ENCODE measurements at regions not wholly inside any gene's neighbourhood (a gene's known extent, or its start where the extent isn't known, plus 50 kb on each side); places are given as distances from the start of the nearest gene placed in this dataset.

DNA sequence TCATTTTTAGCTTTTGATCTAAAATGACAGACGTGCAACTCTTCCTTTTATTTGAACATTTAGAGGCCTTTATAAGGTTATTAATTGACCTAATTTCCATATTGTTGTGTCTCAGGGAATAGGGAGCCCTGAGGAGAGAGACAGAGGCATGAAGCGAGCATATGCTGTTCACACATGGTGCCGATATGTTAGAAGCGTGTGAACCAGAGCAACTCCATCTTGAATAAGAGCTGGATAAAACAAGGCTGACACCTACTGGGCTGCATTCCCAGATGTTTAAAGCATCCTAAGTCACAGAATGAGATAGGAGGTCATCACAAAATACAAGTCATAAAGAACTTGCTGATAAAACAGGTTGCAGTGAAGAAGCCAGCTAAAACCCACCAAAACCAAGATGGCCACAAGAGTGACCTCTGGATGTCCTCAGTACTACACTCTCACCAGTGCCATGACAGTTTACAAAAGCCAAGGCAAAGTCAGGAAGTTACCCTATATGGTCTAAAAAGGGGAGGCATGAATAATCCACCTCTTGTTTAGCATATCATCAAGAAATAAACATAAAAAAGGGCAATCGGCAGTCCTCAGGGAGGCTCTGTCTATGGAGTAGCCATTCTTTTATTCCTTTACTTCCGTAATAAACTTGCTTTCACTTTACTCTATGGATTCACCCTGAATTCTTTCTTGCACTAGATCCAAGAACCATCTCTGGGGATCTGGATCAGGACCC is 80.1 kb downstream of the SEC61G start:
- Histone ChIP-seq H3F3A (ENCODE audit: insufficient read depth) (no peaks in the 10 kb centered on the region), H2AFZ (no peak overlapping the region), H3K9me2 (ENCODE audit: insufficient read depth) (no peaks in the 10 kb centered on the region), H3K27ac (no peak overlapping the region), H3K9me3 (ENCODE audit: low read depth) (no peaks in the 10 kb centered on the region), H3K4me3 (no peak overlapping the region), H3K4me2 (ENCODE audit: unreplicated experiment) (no peak overlapping the region), H3K27me3 (replicated peaks; ENCODE audit: insufficient read depth) (peaks cover 23% of the 10 kb centered on the region; the same call in 1 of the 2 replicates), H3K9ac (no peak overlapping the region), H4K20me1 (ENCODE audit: insufficient read depth) (no peaks in the 10 kb centered on the region), H3K4me1 (ENCODE audit: insufficient read depth) (no peaks in the 10 kb centered on the region), H3K36me3 (ENCODE audit: low read depth) (no peaks in the 10 kb centered on the region), H3K79me2 (ENCODE audit: insufficient read depth) (no peaks in the 10 kb centered on the region)
- TF ChIP-seq EZH2phosphoT487 (IDR thresholded peaks at IDR 0.05; ENCODE audit: insufficient read depth, low read depth) = no peak
- TF ChIP-seq EZH2 (IDR thresholded peaks at IDR 0.05; ENCODE audit: insufficient read depth, poor library complexity, severe bottlenecking) = no peak
- WGBS, 2 experiments (ENCODE audit: low coverage in 1 of 2, low lambda C conversion rate in 2 of 2, missing lambda C conversion rate in 2 of 2) = 23 to 27% methylated on average over 6 of the region's 6 CpGs
- in situ Hi-C loops (cut with MboI) = no loop called here
- no peak for DNase-seq

DNA sequence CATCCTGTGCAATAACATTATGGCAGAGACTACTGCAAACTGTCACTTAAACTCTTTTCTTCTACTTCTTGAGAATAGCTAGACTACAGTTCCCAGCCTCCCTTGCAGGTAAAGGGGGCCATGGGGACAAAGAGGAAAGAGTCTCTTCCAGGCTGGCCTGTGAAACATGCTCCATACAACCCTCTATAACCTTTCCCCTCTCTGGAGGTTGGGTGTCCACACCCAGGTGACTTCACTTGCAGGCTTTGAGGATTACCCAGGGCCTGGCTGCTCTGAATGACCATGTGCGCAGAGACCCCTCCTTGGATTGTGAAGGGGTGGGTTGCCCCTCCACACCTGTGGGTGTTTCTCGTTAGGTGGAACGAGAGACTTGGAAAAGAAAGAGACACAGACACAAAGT is 84.1 kb downstream of the SEC61G start:
- Histone ChIP-seq H3K27ac (no peak overlapping the region), H3F3A (ENCODE audit: insufficient read depth) (no peaks in the 10 kb centered on the region), H3K9me3 (ENCODE audit: low read depth) (no peaks in the 10 kb centered on the region), H3K36me3 (ENCODE audit: low read depth) (no peaks in the 10 kb centered on the region), H3K9me2 (ENCODE audit: insufficient read depth) (no peaks in the 10 kb centered on the region), H3K79me2 (ENCODE audit: insufficient read depth) (no peaks in the 10 kb centered on the region), H3K4me3 (no peak overlapping the region), H3K4me2 (ENCODE audit: unreplicated experiment) (no peak overlapping the region), H4K20me1 (ENCODE audit: insufficient read depth) (no peaks in the 10 kb centered on the region), H3K9ac (no peak overlapping the region), H2AFZ (no peak overlapping the region), H3K27me3 (replicated peaks; ENCODE audit: insufficient read depth) (peaks cover 12% of the 10 kb centered on the region; the same call in 1 of the 2 replicates), H3K4me1 (ENCODE audit: insufficient read depth) (no peaks in the 10 kb centered on the region)
- DNase-seq = no peak
- 17 to 22% methylated on average over 3 of the region's 3 CpGs for WGBS, 2 experiments (ENCODE audit: low coverage in 1 of 2, low lambda C conversion rate in 2 of 2, missing lambda C conversion rate in 2 of 2)
- no peak for TF ChIP-seq EZH2phosphoT487 (IDR thresholded peaks at IDR 0.05; ENCODE audit: insufficient read depth, low read depth)
- TF ChIP-seq EZH2 (IDR thresholded peaks at IDR 0.05; ENCODE audit: insufficient read depth, poor library complexity, severe bottlenecking) = no peak
- in situ Hi-C loops (cut with MboI) = no loop called here

DNA sequence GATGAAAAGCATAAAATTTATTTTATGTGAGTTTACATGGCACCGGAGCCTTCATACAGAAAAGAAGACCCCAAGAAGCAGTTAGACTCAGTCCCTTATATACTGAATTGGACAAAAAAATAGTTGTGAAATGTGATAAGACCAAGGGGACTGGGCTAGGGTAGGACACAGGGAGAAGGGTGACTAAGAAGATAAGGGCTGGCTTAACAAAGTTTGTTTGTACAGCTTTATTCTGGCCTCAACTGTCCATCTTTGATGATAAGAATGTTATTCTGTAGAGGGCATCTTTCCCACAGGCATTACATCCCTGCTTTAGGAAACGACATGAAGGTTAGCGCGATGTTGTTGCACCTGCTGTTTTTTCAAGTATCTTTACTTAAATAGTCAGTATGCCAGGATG is 86.5 kb downstream of the SEC61G start:
- Histone ChIP-seq H2AFZ (no peak overlapping the region), H3K27ac (no peak overlapping the region), H3K9ac (no peak overlapping the region), H3K4me1 (ENCODE audit: insufficient read depth) (no peaks in the 10 kb centered on the region), H3K9me2 (ENCODE audit: insufficient read depth) (no peaks in the 10 kb centered on the region), H3K9me3 (ENCODE audit: low read depth) (no peaks in the 10 kb centered on the region), H3K4me2 (ENCODE audit: unreplicated experiment) (no peak overlapping the region), H3F3A (ENCODE audit: insufficient read depth) (no peaks in the 10 kb centered on the region), H3K79me2 (ENCODE audit: insufficient read depth) (no peaks in the 10 kb centered on the region), H3K27me3 (replicated peaks; ENCODE audit: insufficient read depth) (0 out of 2 replicates have a peak, but pooled peaks cover 5% of the 10 kb centered on the region), H3K36me3 (ENCODE audit: low read depth) (no peaks in the 10 kb centered on the region), H3K4me3 (no peak overlapping the region), H4K20me1 (ENCODE audit: insufficient read depth) (no peaks in the 10 kb centered on the region)
- in situ Hi-C loops (cut with MboI) = no loop called here
- 57 to 61% methylated on average over 4 of the region's 4 CpGs for WGBS, 2 experiments (ENCODE audit: low coverage in 1 of 2, low lambda C conversion rate in 2 of 2, missing lambda C conversion rate in 2 of 2)
- no peak for DNase-seq
- TF ChIP-seq EZH2phosphoT487 (IDR thresholded peaks at IDR 0.05; ENCODE audit: insufficient read depth, low read depth) (no peak), EZH2 (IDR thresholded peaks at IDR 0.05; ENCODE audit: insufficient read depth, poor library complexity, severe bottlenecking) (no peak)

- Histone ChIP-seq H4K20me1 (ENCODE audit: insufficient read depth) (no peaks in the 10 kb centered on the region), H3K79me2 (ENCODE audit: insufficient read depth) (no peaks in the 10 kb centered on the region), H3K27ac (no peak overlapping the region), H2AFZ (no peak overlapping the region), H3K9me2 (ENCODE audit: insufficient read depth) (no peaks in the 10 kb centered on the region), H3K4me1 (ENCODE audit: insufficient read depth) (no peaks in the 10 kb centered on the region), H3K4me2 (ENCODE audit: unreplicated experiment) (no peak overlapping the region), H3K9ac (no peak overlapping the region), H3K36me3 (ENCODE audit: low read depth) (no peaks in the 10 kb centered on the region), H3K27me3 (replicated peaks; ENCODE audit: insufficient read depth) (peaks cover 48% of the 10 kb centered on the region), H3K4me3 (0 out of 2 replicates have a peak overlapping the region, but pooled peaks have one; percentile 24), H3K9me3 (ENCODE audit: low read depth) (no peaks in the 10 kb centered on the region), H3F3A (ENCODE audit: insufficient read depth) (no peaks in the 10 kb centered on the region)
- in situ Hi-C loops (cut with MboI) = no loop called here
- TF ChIP-seq EZH2 (IDR thresholded peaks at IDR 0.05; ENCODE audit: insufficient read depth, poor library complexity, severe bottlenecking) = no peak
- TF ChIP-seq EZH2phosphoT487 (IDR thresholded peaks at IDR 0.05; ENCODE audit: insufficient read depth, low read depth) = no peak
- WGBS, 2 experiments (ENCODE audit: low coverage in 1 of 2, low lambda C conversion rate in 2 of 2, missing lambda C conversion rate in 2 of 2) = 2% methylated on average over 61 to 62 of the region's 62 CpGs
- peak; percentile 43 for DNase-seq
These were observed 94.5 kb downstream of the SEC61G start for GRCh38 chr7:54664235-54665228.
